GM08714 (cell line): ENCODE measurements at regions not wholly inside any gene's neighbourhood (a gene's known extent, or its start where the extent isn't known, plus 50 kb on each side); places are given as distances from the start of the nearest gene placed in this dataset.

Experiments
- H3K4me3 ChIP-seq: fragments of 200-500 bp; sonication (Bioruptor generic); 2 replicates; pipeline ENCODE4 v1.5.1; 2014; ENCODE audit warnings: mild to moderate bottlenecking, low read length, inconsistent platforms
- ZNF274 ChIP-seq: IDR thresholded peaks from 2 replicates; pipeline ENCODE4 v1.6.1; 2012; ENCODE audit warnings: mild to moderate bottlenecking, low read depth, low read length

DNA sequence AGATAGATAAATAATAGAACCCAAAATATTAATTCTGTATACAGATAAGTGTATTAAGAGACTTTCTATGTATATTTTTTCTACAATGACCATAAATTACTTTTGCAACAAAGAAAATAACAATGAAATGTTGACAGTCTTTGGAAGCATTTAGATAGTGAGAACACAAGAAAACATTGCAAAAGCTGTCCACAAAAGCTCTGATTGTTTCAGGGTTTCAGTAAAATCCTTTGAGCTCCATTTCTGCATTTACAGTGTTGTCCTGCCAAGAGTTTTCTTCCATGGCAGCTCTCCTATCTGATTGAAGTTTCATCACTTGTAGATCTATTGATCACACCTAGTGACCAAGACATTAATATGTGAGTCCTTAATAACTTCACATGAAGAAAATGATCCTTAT lies 321.8 kb downstream of the GPR37 start:
- no peak overlapping the region for H3K4me3 ChIP-seq
- no peak for TF ChIP-seq ZNF274

- no peak overlapping the region for H3K4me3 ChIP-seq
- no peak for TF ChIP-seq ZNF274
These were observed 325.5 kb downstream of the GPR37 start for GRCh38 chr7:124440081-124440480.

GRCh38 chr7:124432009-124432578 lies 333.5 kb downstream of the GPR37 start:
- no peak overlapping the region for H3K4me3 ChIP-seq
- no peak for TF ChIP-seq ZNF274

GRCh38 chr7:124429923-124430322 lies 335.7 kb downstream of the GPR37 start:
- no peak for TF ChIP-seq ZNF274
- no peak overlapping the region for H3K4me3 ChIP-seq

- TF ChIP-seq ZNF274, result no peak
These were observed 336.8 kb downstream of the GPR37 start for GRCh38 chr7:124428781-124429180.

GRCh38 chr7:124426621-124427020 lies 339.0 kb downstream of the GPR37 start:
- H3K4me3 ChIP-seq, result no peak overlapping the region
- no peak for TF ChIP-seq ZNF274

More at GRCh38 chr7:124428781-124429180, 336.8 kb downstream of the GPR37 start:
- H3K4me3 ChIP-seq, result no peak overlapping the region

DNA sequence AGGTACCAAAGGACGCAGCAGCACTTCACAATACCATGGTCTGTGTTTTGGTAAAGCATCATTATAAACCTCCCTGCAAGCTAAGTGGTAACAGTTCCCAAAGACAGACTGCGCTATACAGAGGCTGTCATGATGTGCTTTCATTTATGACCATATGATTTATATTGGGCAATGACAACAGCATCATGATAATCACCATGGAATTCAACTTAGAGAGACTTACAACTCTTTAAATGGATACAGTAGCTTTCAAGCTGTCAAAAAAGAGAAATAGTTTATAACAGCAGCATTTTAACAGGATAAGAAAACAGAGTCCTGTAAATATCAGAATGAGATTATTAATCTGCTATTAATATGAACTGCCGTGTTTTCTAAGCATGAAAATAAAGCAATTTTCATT lies 341.7 kb downstream of the GPR37 start:
- H3K4me3 ChIP-seq, result no peak overlapping the region
- TF ChIP-seq ZNF274, result no peak

- no peak overlapping the region for H3K4me3 ChIP-seq
- TF ChIP-seq ZNF274, result no peak
These were observed 343.5 kb downstream of the GPR37 start for GRCh38 chr7:124422081-124422480.

GRCh38 chr7:124420367-124420766 lies 345.2 kb downstream of the GPR37 start:
- no peak overlapping the region for H3K4me3 ChIP-seq
- no peak for TF ChIP-seq ZNF274

DNA sequence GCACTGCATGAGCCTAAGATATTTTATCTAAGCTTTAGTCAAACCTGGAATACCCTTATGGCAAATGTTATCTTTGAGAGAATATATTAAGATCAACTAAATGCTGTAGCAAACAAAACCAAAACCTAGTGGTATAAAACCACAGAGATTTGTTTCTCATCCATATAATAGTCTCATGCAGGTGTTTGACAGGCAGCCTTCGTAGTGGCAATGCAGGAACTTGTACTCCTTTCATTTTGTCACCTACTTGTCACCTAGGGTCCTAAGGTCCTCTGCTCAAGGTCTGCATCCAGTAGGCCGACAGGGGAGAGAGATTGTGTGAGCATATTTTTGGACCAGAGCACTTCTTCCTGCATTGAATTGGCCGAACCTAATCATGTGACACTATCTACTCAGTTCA lies 352.6 kb downstream of the GPR37 start:
- no peak overlapping the region for H3K4me3 ChIP-seq
- TF ChIP-seq ZNF274, result no peak

GRCh38 chr7:124412531-124412930 lies 353.1 kb downstream of the GPR37 start:
- no peak overlapping the region for H3K4me3 ChIP-seq
- TF ChIP-seq ZNF274, result no peak

GRCh38 chr7:124411796-124412195 lies 353.8 kb downstream of the GPR37 start:
- no peak for TF ChIP-seq ZNF274
- no peak overlapping the region for H3K4me3 ChIP-seq

- no peak for TF ChIP-seq ZNF274
These were observed 362.0 kb downstream of the GPR37 start for GRCh38 chr7:124403587-124403986.

DNA sequence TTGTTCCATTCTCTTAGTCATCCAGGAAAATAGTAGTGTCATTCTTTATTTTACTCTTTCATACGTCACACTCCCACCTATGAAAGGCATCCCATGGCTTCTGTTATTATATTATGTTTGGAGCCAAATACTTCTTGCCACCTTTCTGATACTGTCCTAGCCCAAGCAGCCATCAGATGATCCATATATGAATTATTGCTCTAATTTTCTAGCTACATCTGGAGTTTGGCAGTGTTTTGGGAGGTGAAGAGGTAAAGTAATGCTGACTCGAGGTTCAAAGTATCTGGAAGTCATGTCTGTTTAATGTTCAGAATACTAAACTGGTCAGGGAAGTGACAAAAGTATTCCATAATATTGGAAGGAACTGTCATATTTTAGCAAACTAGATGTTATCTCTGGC lies 362.5 kb downstream of the GPR37 start:
- no peak overlapping the region for H3K4me3 ChIP-seq
- no peak for TF ChIP-seq ZNF274

More at GRCh38 chr7:124403587-124403986, 362.0 kb downstream of the GPR37 start:
- no peak overlapping the region for H3K4me3 ChIP-seq

DNA sequence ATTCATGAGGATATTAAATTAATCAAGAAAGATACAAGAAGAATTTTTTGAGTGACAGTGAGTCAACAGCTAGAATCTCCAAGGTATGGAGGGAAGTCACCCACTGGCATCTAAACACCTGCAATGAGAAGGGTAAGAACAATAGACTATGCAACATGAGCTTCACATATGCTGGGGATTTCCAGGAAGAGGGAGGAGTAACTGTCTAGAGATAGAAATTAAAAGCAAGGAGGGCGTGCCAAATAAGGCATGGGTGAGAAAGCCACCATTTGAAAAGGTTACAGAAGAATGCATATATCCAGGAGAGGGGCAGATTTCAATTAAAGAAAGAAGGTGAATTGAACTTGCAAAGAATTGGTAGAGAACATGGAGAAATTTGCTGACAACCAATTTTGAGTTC lies 365.7 kb downstream of the GPR37 start:
- no peak for TF ChIP-seq ZNF274
- no peak overlapping the region for H3K4me3 ChIP-seq

DNA sequence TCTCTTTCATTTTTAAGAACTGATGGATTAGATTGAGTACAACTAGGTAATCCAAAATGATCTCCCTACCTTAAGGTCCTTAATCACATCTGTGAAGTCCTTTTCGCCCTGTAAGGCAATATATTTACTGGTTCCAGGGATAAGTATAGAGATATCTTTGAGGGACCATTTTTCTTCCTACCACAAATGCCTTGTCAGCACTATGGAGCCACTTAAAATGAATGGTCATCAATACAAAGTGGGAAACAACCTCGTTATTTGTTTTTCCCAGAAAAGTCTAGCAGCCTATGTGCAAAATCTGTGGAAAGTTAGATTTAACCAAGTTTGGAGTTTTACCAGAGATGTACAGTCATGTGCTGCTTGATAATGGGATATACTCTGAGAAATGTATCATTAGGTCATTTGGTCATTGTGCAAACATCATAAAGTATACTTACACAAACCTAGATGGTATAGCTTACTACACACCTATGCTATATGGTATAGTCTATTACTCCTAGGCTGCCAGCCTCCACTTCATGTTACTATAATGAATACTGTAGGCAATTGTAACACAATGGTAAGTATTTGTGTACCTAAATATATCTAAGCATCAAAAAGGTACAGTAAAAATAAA lies 366.2 kb upstream of the TMEM229A start:
- TF ChIP-seq ZNF274, result no peak
- no peak overlapping the region for H3K4me3 ChIP-seq

- no peak overlapping the region for H3K4me3 ChIP-seq
- no peak for TF ChIP-seq ZNF274
These were observed 364.3 kb upstream of the TMEM229A start for GRCh38 chr7:124397134-124397533.
